A673 (cell line): ENCODE measurements at regions not wholly inside any gene's neighbourhood (a gene's known extent, or its start where the extent isn't known, plus 50 kb on each side); places are given as distances from the start of the nearest gene placed in this dataset.
"Not testable (repeated sequence)": the region's sequence is repeated elsewhere in the genome, so short reads cannot be mapped to it uniquely, and the experiment has no call there.

Experiments used
- BruUV-seq: library from RNA; stranded (reverse); fragments of 400-500 nt; replicated peaks from 2 replicates; lab custom pipeline; 2021; lab: Mats Ljungman, UMichigan
- CTCF ChIA-PET: fragments of 300-600 bp; sonication (Branson Sonifier 250); formaldehyde crosslinking; loops from one replicate; lab custom pipeline; 2022; ENCODE audit warnings: antibody characterized with exemption; lab: Charles Lee
- POLR2A ChIA-PET: fragments of 300-600 bp; sonication (Branson Sonifier 250); formaldehyde crosslinking; loops from one replicate; lab custom pipeline; 2022; ENCODE audit warnings: antibody characterized with exemption; ENCODE audit not compliant: low non-redundant PET; lab: Charles Lee
- DNase-seq: peaks from one replicate; pipeline ENCODE4 v3.0.0-alpha.2; 2015; ENCODE audit warnings: low spot score
- H3K27ac ChIP-seq: fragments of 200-600 bp; sonication (generic); 2 replicates; pipeline ENCODE4 v1.5.1; 2016; ENCODE audit warnings: mixed run types, low read depth, mild to moderate bottlenecking, mixed read lengths, antibody characterized with exemption, low read length; ENCODE audit not compliant: poor library complexity, severe bottlenecking
- H3K27me3 ChIP-seq: fragments of 200-600 bp; sonication (generic); replicated peaks from 2 replicates; pipeline ENCODE4 v1.6.1; 2017; ENCODE audit warnings: mixed run types, low read depth, mild to moderate bottlenecking, mixed read lengths, antibody characterized with exemption, low read length; ENCODE audit not compliant: insufficient read depth, poor library complexity
- H3K36me3 ChIP-seq: fragments of 200-600 bp; sonication (generic); 2 replicates; pipeline ENCODE4 v1.6.1; 2016; ENCODE audit warnings: mixed run types, mild to moderate bottlenecking, mixed read lengths, antibody characterized with exemption, low read length; ENCODE audit not compliant: insufficient read depth, poor library complexity, severe bottlenecking
- H3K4me1 ChIP-seq: fragments of 200-600 bp; sonication (generic); 2 replicates; pipeline ENCODE4 v1.6.1; 2017; ENCODE audit warnings: mixed run types, mild to moderate bottlenecking, mixed read lengths, antibody characterized with exemption, low read length; ENCODE audit not compliant: insufficient read depth, poor library complexity, severe bottlenecking
- H3K4me3 ChIP-seq: fragments of 200-600 bp; sonication (generic); 2 replicates; pipeline ENCODE4 v1.5.1; 2016; ENCODE audit warnings: low read depth, mixed run types, mild to moderate bottlenecking, mixed read lengths, low read length; ENCODE audit not compliant: poor library complexity, severe bottlenecking
- H3K9me3 ChIP-seq: fragments of 200-600 bp; sonication (generic); 2 replicates; pipeline ENCODE4 v1.6.1; 2016; ENCODE audit warnings: mixed run types, low read depth, mild to moderate bottlenecking, mixed read lengths, antibody characterized with exemption, low read length; ENCODE audit not compliant: poor library complexity, severe bottlenecking
- CTCF ChIP-seq: fragments of 300-800, 200-600 bp; sonication (generic); conservative IDR thresholded peaks from 2 replicates; pipeline ENCODE4 v1.5.1; 2017; ENCODE audit warnings: low read depth, mild to moderate bottlenecking, antibody characterized with exemption, low read length, moderate library complexity, mixed read lengths
- EZH2 ChIP-seq: fragments of 200-600 bp; sonication (generic); IDR thresholded peaks from 2 replicates; pipeline ENCODE4 v1.6.1; 2017; ENCODE audit warnings: borderline replicate concordance, low read depth, mild to moderate bottlenecking, mixed read lengths, antibody characterized with exemption, low read length; ENCODE audit not compliant: poor library complexity, severe bottlenecking
- intact Hi-C: fragments of 100-400 bp; cut with micrococcal nuclease; formaldehyde crosslinking; loops from one replicate; pipeline ENCODE4 v1.10.0; 2022; ENCODE audit not compliant: unreplicated experiment

DNA sequence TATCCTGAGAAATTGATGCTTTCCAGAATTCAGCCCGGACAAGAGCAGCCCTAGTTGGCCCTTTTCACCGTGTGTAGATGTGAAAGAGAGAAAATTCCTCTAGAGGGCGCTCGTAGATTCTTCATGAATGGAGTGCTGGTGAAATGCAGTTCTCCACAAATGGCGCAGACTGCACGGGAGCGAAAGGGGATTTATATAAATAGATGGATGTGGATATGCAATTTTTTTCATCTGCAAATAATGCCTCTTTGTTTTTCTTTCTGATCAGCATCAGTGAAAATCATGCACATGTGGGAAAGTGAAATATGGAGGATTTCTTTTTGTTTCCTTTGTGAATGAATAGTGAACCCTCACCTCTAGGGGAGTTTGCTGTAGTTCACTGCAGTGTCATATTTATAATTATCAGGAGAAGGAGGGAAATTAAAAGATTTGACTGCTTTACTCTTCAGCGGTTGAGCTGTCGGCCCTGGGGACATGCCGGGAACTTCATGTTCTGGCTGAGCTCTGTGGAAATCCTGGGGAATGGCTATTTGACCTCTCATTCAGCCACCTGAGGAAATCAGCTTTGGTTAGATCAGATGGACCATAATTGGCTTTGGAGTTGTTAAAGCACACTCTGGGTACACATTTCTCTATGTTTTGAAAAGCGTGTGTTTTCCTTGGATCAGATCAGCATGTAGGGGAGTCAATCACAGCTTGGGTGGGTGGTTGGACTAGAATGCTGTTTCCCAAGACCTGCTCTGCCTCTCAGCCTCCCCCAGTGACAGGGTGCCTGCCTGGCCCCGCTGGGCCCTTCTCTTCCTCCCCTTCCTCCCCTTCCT is 115.0 kb upstream of the SHISA3 start:
- DNase-seq = peak; percentile 85

GRCh38 chr4:42284030-42284429 is 113.3 kb upstream of the SHISA3 start:
- Histone ChIP-seq H3K4me3 (no peak overlapping the region), H3K9me3 (no peaks in the 10 kb centered on the region), H3K4me1 (no peaks in the 10 kb centered on the region), H3K27me3 (no peaks in the 10 kb centered on the region), H3K27ac (no peak overlapping the region), H3K36me3 (no peaks in the 10 kb centered on the region)
- intact Hi-C loops = loop anchor here (5.0 kb wide), 2 partner anchors 327 to 583 kb away; no protein-coding TSS in a partner anchor
- no peak for DNase-seq
- CTCF ChIA-PET = no interaction called here
- BruUV-seq = no TSS peak
- POLR2A ChIA-PET = no interaction called here
- TF ChIP-seq CTCF = no peak
- TF ChIP-seq EZH2 = no peak

More for the DNA sequence above, 115.0 kb upstream of the SHISA3 start:
- no TSS peak for BruUV-seq
- intact Hi-C loops = loop anchor here (1.0 to 5.0 kb wide), 4 partner anchors 238 to 589 kb away; no protein-coding TSS in a partner anchor
- Histone ChIP-seq H3K27me3 (no peaks in the 10 kb centered on the region), H3K9me3 (no peaks in the 10 kb centered on the region), H3K4me3 (no peak overlapping the region), H3K36me3 (no peaks in the 10 kb centered on the region), H3K4me1 (no peaks in the 10 kb centered on the region), H3K27ac (no peak overlapping the region)
- ChIA-PET POLR2A (no interaction called here), CTCF (interaction anchor here (0.6 to 2.1 kb wide), 3 partner anchors 25 to 238 kb away, joined by 4 to 11 read pairs (median 7); no protein-coding TSS in a partner anchor)
- TF ChIP-seq CTCF (peak; percentile 80), EZH2 (no peak)

GRCh38 chr4:42288876-42289275 is 108.4 kb upstream of the SHISA3 start:
- DNase-seq, H3K27ac ChIP-seq, H3K9me3 ChIP-seq, intact Hi-C loops, H3K4me3 ChIP-seq, H3K27me3 ChIP-seq, CTCF ChIA-PET, BruUV-seq, H3K36me3 ChIP-seq, H3K4me1 ChIP-seq, POLR2A ChIA-PET: not testable (repeated sequence)

GRCh38 chr4:42292192-42292591 is 105.1 kb upstream of the SHISA3 start:
- H3K9me3 ChIP-seq, H3K4me1 ChIP-seq, BruUV-seq, intact Hi-C loops, CTCF ChIA-PET, POLR2A ChIA-PET, H3K27me3 ChIP-seq, H3K4me3 ChIP-seq, H3K36me3 ChIP-seq, DNase-seq, H3K27ac ChIP-seq: not testable (repeated sequence)
